ENCODE measurements at regions not wholly inside any gene's neighbourhood (a gene's known extent, or its start where the extent isn't known, plus 50 kb on each side); places are given as distances from the start of the nearest gene placed in this dataset.

- Histone ChIP-seq H3K36me3 (no peaks in the 10 kb centered on the region), H3K27me3 (no peaks in the 10 kb centered on the region), H3K4me3 (no peak overlapping the region), H3K9me3 (no peaks in the 10 kb centered on the region), H3K27ac (no peak overlapping the region), H3K4me1 (peaks cover 15 to 16% of the 10 kb centered on the region in 2 donors)
- intact Hi-C loops (cut with DNase I; ENCODE audit: low total_unique reads), result loop anchor here (5.0 kb wide), 2 partner anchors 213 to 418 kb away; partner anchors contain the start of gene B3GNT2
- DNase-seq, result no peak
- in situ Hi-C loops (cut with MboI; ENCODE audit: low sequenced_read_pairs in 4 of 4), result loop anchor here (5.0 to 10.0 kb wide), 5 partner anchors 215 to 493 kb away; partner anchors contain the start of gene B3GNT2 (in 1 of the 4)
- ATAC-seq, result no peak
- TF ChIP-seq CTCF (IDR thresholded peaks at IDR 0.05 in 4 of 5, conservative IDR thresholded peaks at IDR 0.05 in 1 of 5) (no peak), POLR2A (IDR thresholded peaks at IDR 0.05) (no peak)
These were observed 96.0 kb downstream of the TMEM17 start for GRCh38 chr2:62410015-62410453.

DNA sequence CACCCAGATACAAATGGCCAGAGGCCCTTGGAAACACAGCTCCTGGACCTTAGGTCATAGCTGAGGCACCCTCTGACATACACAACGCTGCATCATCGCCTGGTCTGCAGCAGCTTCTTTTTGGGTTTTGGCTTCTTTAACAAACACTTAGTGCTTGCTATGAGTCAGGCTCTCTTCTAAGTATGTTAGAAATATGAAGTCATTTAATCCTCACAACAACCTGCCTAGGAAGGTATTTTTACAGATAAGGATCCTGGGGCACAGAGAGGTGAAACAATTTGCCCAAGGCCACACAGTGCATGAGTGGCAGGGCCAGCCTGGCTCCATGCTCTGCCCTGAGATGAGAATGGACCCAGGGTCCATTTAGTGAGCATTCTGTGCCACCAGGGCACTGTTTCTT, 96.6 kb downstream of the TMEM17 start:
- no peaks in the 10 kb centered on the region for H3K36me3 ChIP-seq
- intact Hi-C loops (cut with DNase I; ENCODE audit: low total_unique reads), result no loop called here
- peaks cover 15 to 16% of the 10 kb centered on the region in 2 donors for H3K4me1 ChIP-seq
- no peaks in the 10 kb centered on the region for H3K9me3 ChIP-seq
- TF ChIP-seq CTCF (IDR thresholded peaks at IDR 0.05 in 4 of 5, conservative IDR thresholded peaks at IDR 0.05 in 1 of 5) (no peak), POLR2A (IDR thresholded peaks at IDR 0.05) (no peak)
- no peak overlapping the region for H3K27ac ChIP-seq
- ATAC-seq (no peak), DNase-seq (no peak)
- H3K27me3 ChIP-seq, result no peaks in the 10 kb centered on the region
- in situ Hi-C loops (cut with MboI; ENCODE audit: low sequenced_read_pairs in 4 of 4), result no loop called here
- no peak overlapping the region for H3K4me3 ChIP-seq

GRCh38 chr2:62408241-62408677, 97.7 kb downstream of the TMEM17 start:
- intact Hi-C loops (cut with DNase I; ENCODE audit: low total_unique reads), result no loop called here
- TF ChIP-seq POLR2A (IDR thresholded peaks at IDR 0.05) (no peak), CTCF (IDR thresholded peaks at IDR 0.05 in 4 of 5, conservative IDR thresholded peaks at IDR 0.05 in 1 of 5) (no peak)
- Histone ChIP-seq H3K4me1 (peaks cover 15 to 16% of the 10 kb centered on the region in 2 donors), H3K36me3 (no peaks in the 10 kb centered on the region), H3K4me3 (no peak overlapping the region), H3K27me3 (no peaks in the 10 kb centered on the region), H3K27ac (no peak overlapping the region), H3K9me3 (no peaks in the 10 kb centered on the region)
- in situ Hi-C loops (cut with MboI; ENCODE audit: low sequenced_read_pairs in 4 of 4), result no loop called here
- ATAC-seq (no peak), DNase-seq (peak in 1 of 2 donors; percentile 28)

DNA sequence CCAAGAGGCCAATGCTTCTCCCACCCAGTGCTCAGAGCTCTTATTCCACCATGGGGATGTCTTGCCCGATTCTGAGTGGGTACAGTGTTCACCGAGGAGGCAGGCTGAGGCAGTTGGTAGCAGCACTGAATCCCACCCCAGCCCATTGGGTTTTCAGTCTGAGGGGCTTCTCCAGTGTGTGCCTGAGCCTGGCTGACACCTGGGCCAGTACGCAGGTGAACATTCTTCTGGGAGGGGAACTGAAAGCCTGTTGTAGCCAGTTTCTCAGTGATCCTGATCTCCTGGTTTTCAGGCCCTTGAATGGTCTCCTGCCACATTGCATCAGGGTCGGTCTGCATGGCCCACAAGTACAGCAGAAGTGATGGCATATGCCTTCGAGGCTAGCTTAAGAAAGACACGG, 98.2 kb downstream of the TMEM17 start:
- intact Hi-C loops (cut with DNase I; ENCODE audit: low total_unique reads), result no loop called here
- H3K4me1 ChIP-seq, result peaks cover 15 to 16% of the 10 kb centered on the region in 2 donors
- H3K4me3 ChIP-seq, result no peak overlapping the region
- DNase-seq (no peak), ATAC-seq (no peak)
- no peaks in the 10 kb centered on the region for H3K9me3 ChIP-seq
- in situ Hi-C loops (cut with MboI; ENCODE audit: low sequenced_read_pairs in 4 of 4), result no loop called here
- no peak for TF ChIP-seq POLR2A (IDR thresholded peaks at IDR 0.05)
- H3K36me3 ChIP-seq, result no peaks in the 10 kb centered on the region
- no peaks in the 10 kb centered on the region for H3K27me3 ChIP-seq
- H3K27ac ChIP-seq, result no peak overlapping the region

DNA sequence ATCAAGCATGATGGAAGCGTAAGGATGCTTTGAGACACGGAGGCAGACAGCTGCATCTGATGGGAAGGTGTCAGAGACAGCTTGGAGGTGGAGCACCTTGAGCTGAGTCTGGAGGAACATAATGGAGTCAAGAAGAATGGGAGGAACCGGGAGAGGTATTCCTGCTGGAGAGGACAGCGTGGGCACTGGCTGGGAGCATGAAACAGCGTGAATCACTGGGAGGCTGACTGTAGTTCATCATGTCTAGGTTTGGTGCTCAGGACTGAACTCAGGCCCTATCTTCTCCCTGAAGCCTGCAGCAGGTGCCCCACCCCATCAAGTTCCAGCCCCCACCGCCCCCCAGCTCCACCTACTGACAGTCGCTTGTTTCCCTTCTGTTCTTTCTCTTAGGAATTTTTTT, 98.6 kb downstream of the TMEM17 start:
- in situ Hi-C loops (cut with MboI; ENCODE audit: low sequenced_read_pairs in 4 of 4), result no loop called here
- intact Hi-C loops (cut with DNase I; ENCODE audit: low total_unique reads), result no loop called here
- DNase-seq (no peak), ATAC-seq (no peak)
- Histone ChIP-seq H3K4me1 (peaks cover 15 to 16% of the 10 kb centered on the region in 2 donors), H3K36me3 (no peaks in the 10 kb centered on the region), H3K9me3 (no peaks in the 10 kb centered on the region), H3K27ac (no peak overlapping the region), H3K4me3 (no peak overlapping the region), H3K27me3 (no peaks in the 10 kb centered on the region)
- no peak for TF ChIP-seq POLR2A (IDR thresholded peaks at IDR 0.05)
- no peak for TF ChIP-seq CTCF (IDR thresholded peaks at IDR 0.05 in 4 of 5, conservative IDR thresholded peaks at IDR 0.05 in 1 of 5)

All from gastrocnemius medialis (tissue), 4 donors.